ENCODE measurements at regions not wholly inside any gene's neighbourhood (a gene's known extent, or its start where the extent isn't known, plus 50 kb on each side); places are given as distances from the start of the nearest gene placed in this dataset.

DNA sequence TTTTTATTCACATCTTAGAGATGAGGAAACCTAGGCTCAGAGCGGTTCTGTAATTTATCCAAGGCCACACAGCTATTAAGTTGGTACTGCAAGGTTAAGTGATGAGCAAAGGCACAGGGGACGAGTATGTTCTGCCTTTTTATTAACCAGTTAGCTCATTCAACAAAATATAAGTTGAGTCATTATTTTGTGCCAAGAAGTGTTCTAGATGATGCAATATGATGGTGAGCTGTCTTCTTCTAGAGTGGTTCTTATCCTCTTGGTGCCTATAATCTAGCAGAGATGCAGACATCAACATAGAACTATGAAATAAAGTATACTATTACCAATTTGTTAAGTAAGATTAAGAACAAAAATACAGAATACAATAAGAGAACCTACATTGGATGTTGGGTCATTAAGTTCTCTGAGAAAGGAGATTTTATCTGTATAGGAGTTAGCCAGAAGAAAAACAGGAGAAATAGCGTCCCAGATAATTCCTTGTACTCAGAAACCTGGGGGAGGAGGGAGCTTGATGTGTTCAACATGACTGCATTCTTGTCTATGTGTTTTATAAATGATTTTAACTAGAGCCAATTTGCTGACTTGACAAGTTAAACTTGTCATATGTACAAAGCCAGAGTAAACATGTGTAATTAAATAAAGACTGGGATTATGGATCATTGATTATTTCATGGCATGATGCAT, 122.3 kb downstream of the TBXT start:
- DNase-seq = peak; percentile 51

GRCh38 chr6:166041277-166041676, 126.4 kb downstream of the TBXT start:
- no peaks in the 10 kb centered on the region for H3K9me3 ChIP-seq (ENCODE audit: low read depth)
- H4K20me1 ChIP-seq (ENCODE audit: insufficient read depth) = no peaks in the 10 kb centered on the region
- in situ Hi-C loops (cut with MboI) = no loop called here
- no peak overlapping the region for H3K4me2 ChIP-seq (ENCODE audit: unreplicated experiment)
- H3K9me2 ChIP-seq (ENCODE audit: insufficient read depth) = no peaks in the 10 kb centered on the region
- H3F3A ChIP-seq (ENCODE audit: insufficient read depth) = peaks cover 16% of the 10 kb centered on the region
- no peak overlapping the region for H3K9ac ChIP-seq
- TF ChIP-seq EZH2phosphoT487 (IDR thresholded peaks at IDR 0.05; ENCODE audit: insufficient read depth, low read depth) = no peak
- TF ChIP-seq EZH2 (IDR thresholded peaks at IDR 0.05; ENCODE audit: insufficient read depth, poor library complexity, severe bottlenecking) = no peak
- H3K27ac ChIP-seq = no peak overlapping the region
- no peak overlapping the region for H2AFZ ChIP-seq
- H3K36me3 ChIP-seq (ENCODE audit: low read depth) = no peaks in the 10 kb centered on the region
- H3K79me2 ChIP-seq (ENCODE audit: insufficient read depth) = no peaks in the 10 kb centered on the region
- 0 out of 2 replicates have a peak, but pooled peaks cover 6% of the 10 kb centered on the region for H3K27me3 ChIP-seq (replicated peaks; ENCODE audit: insufficient read depth)
- no peak for DNase-seq
- 69 to 70% methylated on average over 4 of the region's 4 CpGs for WGBS, 2 experiments (ENCODE audit: low coverage in 1 of 2, low lambda C conversion rate in 2 of 2, missing lambda C conversion rate in 2 of 2)
- H3K4me3 ChIP-seq = no peak overlapping the region
- peaks cover 17% of the 10 kb centered on the region for H3K4me1 ChIP-seq (ENCODE audit: insufficient read depth)

More for the DNA sequence above, 122.3 kb downstream of the TBXT start:
- H3K9me3 ChIP-seq (ENCODE audit: low read depth) = no peaks in the 10 kb centered on the region
- TF ChIP-seq EZH2 (IDR thresholded peaks at IDR 0.05; ENCODE audit: insufficient read depth, poor library complexity, severe bottlenecking) (no peak), EZH2phosphoT487 (IDR thresholded peaks at IDR 0.05; ENCODE audit: insufficient read depth, low read depth) (no peak)
- no peaks in the 10 kb centered on the region for H3K36me3 ChIP-seq (ENCODE audit: low read depth)
- H3K4me3 ChIP-seq = no peak overlapping the region
- 51 to 59% methylated on average over 3 of the region's 3 CpGs for WGBS, 2 experiments (ENCODE audit: low coverage in 1 of 2, low lambda C conversion rate in 2 of 2, missing lambda C conversion rate in 2 of 2)
- H3F3A ChIP-seq (ENCODE audit: insufficient read depth) = peaks cover 23% of the 10 kb centered on the region
- H3K9me2 ChIP-seq (ENCODE audit: insufficient read depth) = no peaks in the 10 kb centered on the region
- H3K4me2 ChIP-seq (ENCODE audit: unreplicated experiment) = peak overlapping the region; percentile 27
- peaks cover 20% of the 10 kb centered on the region for H3K4me1 ChIP-seq (ENCODE audit: insufficient read depth)
- 0 out of 2 replicates have a peak overlapping the region, but pooled peaks have one; percentile 2 for H3K9ac ChIP-seq
- H3K27ac ChIP-seq = peak overlapping the region; percentile 41
- no peak overlapping the region for H2AFZ ChIP-seq
- H3K79me2 ChIP-seq (ENCODE audit: insufficient read depth) = no peaks in the 10 kb centered on the region
- H3K27me3 ChIP-seq (replicated peaks; ENCODE audit: insufficient read depth) = 0 out of 2 replicates have a peak, but pooled peaks cover 6% of the 10 kb centered on the region
- no peaks in the 10 kb centered on the region for H4K20me1 ChIP-seq (ENCODE audit: insufficient read depth)
- in situ Hi-C loops (cut with MboI) = no loop called here

- Histone ChIP-seq H3K4me2 (ENCODE audit: unreplicated experiment) (no peak overlapping the region), H3K36me3 (ENCODE audit: low read depth) (no peaks in the 10 kb centered on the region), H3K9me2 (ENCODE audit: insufficient read depth) (no peaks in the 10 kb centered on the region), H3F3A (ENCODE audit: insufficient read depth) (peaks cover 7% of the 10 kb centered on the region), H3K9me3 (ENCODE audit: low read depth) (no peaks in the 10 kb centered on the region), H3K79me2 (ENCODE audit: insufficient read depth) (no peaks in the 10 kb centered on the region), H3K27ac (no peak overlapping the region), H3K27me3 (replicated peaks; ENCODE audit: insufficient read depth) (0 out of 2 replicates have a peak, but pooled peaks cover 6% of the 10 kb centered on the region), H3K9ac (no peak overlapping the region), H2AFZ (no peak overlapping the region), H3K4me3 (no peak overlapping the region), H4K20me1 (ENCODE audit: insufficient read depth) (no peaks in the 10 kb centered on the region), H3K4me1 (ENCODE audit: insufficient read depth) (peaks cover 13% of the 10 kb centered on the region)
- in situ Hi-C loops (cut with MboI) = no loop called here
- 48 to 50% methylated on average over 4 of the region's 4 CpGs for WGBS, 2 experiments (ENCODE audit: low coverage in 1 of 2, low lambda C conversion rate in 2 of 2, missing lambda C conversion rate in 2 of 2)
- no peak for DNase-seq
- TF ChIP-seq EZH2phosphoT487 (IDR thresholded peaks at IDR 0.05; ENCODE audit: insufficient read depth, low read depth) (no peak), EZH2 (IDR thresholded peaks at IDR 0.05; ENCODE audit: insufficient read depth, poor library complexity, severe bottlenecking) (no peak)
Measured at GRCh38 chr6:166040292-166040691, 127.4 kb downstream of the TBXT start.

DNA sequence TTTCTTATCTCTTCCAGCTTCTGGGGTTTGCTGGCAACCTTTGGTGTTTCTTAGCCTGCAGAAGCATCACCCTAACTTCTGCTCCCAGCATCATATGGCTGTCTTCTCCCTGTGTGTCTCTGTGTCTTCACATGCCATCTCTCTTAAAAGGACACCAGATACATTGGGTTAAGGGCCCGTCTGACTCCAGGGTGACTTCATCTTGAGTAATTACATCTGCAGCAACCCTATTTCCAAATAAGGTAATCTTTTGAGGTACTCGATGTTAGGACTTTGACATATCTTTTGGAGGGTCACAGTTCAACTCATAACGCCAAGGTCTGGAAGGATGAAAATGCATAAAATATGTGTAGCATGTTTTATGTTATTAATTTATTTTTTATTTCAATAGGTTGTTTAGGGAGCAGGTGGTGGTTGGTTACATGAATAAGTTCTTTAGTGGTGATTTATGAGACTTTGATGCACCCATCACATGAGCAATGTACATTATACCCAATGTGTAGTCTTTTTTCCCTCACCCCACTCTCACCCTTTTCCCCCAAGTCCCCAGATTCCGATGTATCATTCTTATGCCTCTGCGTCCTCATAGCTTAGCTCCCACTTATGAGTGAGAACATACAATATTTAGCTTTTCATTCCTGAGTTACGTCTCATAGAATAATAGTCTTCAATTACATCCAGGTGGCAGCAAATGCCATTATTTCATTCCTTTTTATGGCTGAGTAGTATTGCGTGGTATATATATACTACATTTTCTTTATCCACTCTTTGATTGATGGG, 131.1 kb downstream of the TBXT start:
- Histone ChIP-seq H3K4me1 (ENCODE audit: insufficient read depth) (peaks cover 12% of the 10 kb centered on the region), H3K36me3 (ENCODE audit: low read depth) (no peaks in the 10 kb centered on the region), H2AFZ (peak overlapping the region; percentile 39; the same call in 1 of the 2 replicates), H3K9me2 (ENCODE audit: insufficient read depth) (no peaks in the 10 kb centered on the region), H3K27ac (no peak overlapping the region), H3K9me3 (ENCODE audit: low read depth) (no peaks in the 10 kb centered on the region), H3K4me3 (no peak overlapping the region), H3K4me2 (ENCODE audit: unreplicated experiment) (no peak overlapping the region), H4K20me1 (ENCODE audit: insufficient read depth) (no peaks in the 10 kb centered on the region), H3K27me3 (replicated peaks; ENCODE audit: insufficient read depth) (no peaks in the 10 kb centered on the region), H3F3A (ENCODE audit: insufficient read depth) (peaks cover 10% of the 10 kb centered on the region; the same call in 1 of the 2 replicates), H3K79me2 (ENCODE audit: insufficient read depth) (no peaks in the 10 kb centered on the region), H3K9ac (no peak overlapping the region)
- no peak for DNase-seq
- TF ChIP-seq EZH2phosphoT487 (IDR thresholded peaks at IDR 0.05; ENCODE audit: insufficient read depth, low read depth) (no peak), EZH2 (IDR thresholded peaks at IDR 0.05; ENCODE audit: insufficient read depth, poor library complexity, severe bottlenecking) (no peak)
- in situ Hi-C loops (cut with MboI) = no loop called here
- 54 to 57% methylated on average over 7 of the region's 7 CpGs for WGBS, 2 experiments (ENCODE audit: low coverage in 1 of 2, low lambda C conversion rate in 2 of 2, missing lambda C conversion rate in 2 of 2)
